CD14-positive monocyte (primary cell): ENCODE measurements at regions not wholly inside any gene's neighbourhood (a gene's known extent, or its start where the extent isn't known, plus 50 kb on each side); places are given as distances from the start of the nearest gene placed in this dataset.
"Not testable (repeated sequence)": the region's sequence is repeated elsewhere in the genome, so short reads cannot be mapped to it uniquely, and the experiment has no call there.

Source experiments
- DNase-seq, 3 donors: peaks; one replicate each; pipeline ENCODE4 v3.0.0-alpha.2; 2011 to 2022
- H2AFZ ChIP-seq: 2 replicates; pipeline ENCODE4 v1.6.0; 2012; ENCODE audit warnings: mild to moderate bottlenecking, low read depth, low read length, inconsistent platforms; ENCODE audit not compliant: insufficient read depth, poor library complexity, severe bottlenecking
- H3K27ac ChIP-seq, 2 donors: 1 replicate in 1 of 2; 2 replicates in 1 of 2; pipeline ENCODE4 v1.5.1; 2012 to 2013; ENCODE audit warnings: low read length in 2 of 2, control low read depth in 1 of 2, inconsistent platforms in 1 of 2, low read depth in 1 of 2, mild to moderate bottlenecking in 1 of 2
- H3K27me3 ChIP-seq, 2 donors: one replicate each; pipeline versions ENCODE4 v1.6.0 to v1.6.1; 2011 to 2013; ENCODE audit warnings: low read length in 2 of 2; ENCODE audit not compliant: control insufficient read depth in 2 of 2, insufficient read depth in 2 of 2
- H3K36me3 ChIP-seq, 2 donors: replicated peaks in 1 of 2; 1 replicate in 1 of 2; 2 replicates in 1 of 2; pipeline versions ENCODE4 v1.5.1 to v1.6.1; 2012 to 2013; ENCODE audit warnings: low read length in 2 of 2, control low read depth in 1 of 2, inconsistent platforms in 1 of 2, mild to moderate bottlenecking in 1 of 2; ENCODE audit not compliant: insufficient read depth in 2 of 2, control insufficient read depth in 1 of 2
- H3K4me1 ChIP-seq, 2 donors: 1 replicate in 1 of 2; 2 replicates in 1 of 2; pipeline versions ENCODE4 v1.5.1 to v1.6.1; 2012 to 2013; ENCODE audit warnings: low read length in 2 of 2, control low read depth in 1 of 2, inconsistent platforms in 1 of 2, mild to moderate bottlenecking in 1 of 2, moderate library complexity in 1 of 2; ENCODE audit not compliant: insufficient read depth in 2 of 2, control insufficient read depth in 1 of 2
- H3K4me2 ChIP-seq: replicated peaks from 2 replicates; pipeline ENCODE3; 2012; ENCODE audit warnings: low read length, moderate library complexity, mild to moderate bottlenecking; ENCODE audit not compliant: poor library complexity, severe bottlenecking; ENCODE audit errors: extremely low read depth
- H3K4me3 ChIP-seq, 3 experiments: fragments of 200-600 bp in 1 of 3; sonication (generic) in 1 of 3; replicated peaks in 1 of 3; 1 replicate in 2 of 3; 2 replicates in 1 of 3; pipeline ENCODE4 v1.5.1; 2011 to 2013; ENCODE audit warnings: low read length in 3 of 3, mild to moderate bottlenecking in 3 of 3, control low read depth in 2 of 3, low read depth in 2 of 3, inconsistent platforms in 1 of 3, moderate library complexity in 1 of 3
- H3K79me2 ChIP-seq: 2 replicates; pipeline ENCODE4 v1.6.0; 2012; ENCODE audit warnings: mild to moderate bottlenecking, control low read depth, inconsistent platforms, low read length, moderate library complexity; ENCODE audit not compliant: insufficient read depth
- H3K9ac ChIP-seq: 2 replicates; pipeline ENCODE4 v1.6.0; 2017; ENCODE audit warnings: low read length, mild to moderate bottlenecking; ENCODE audit not compliant: insufficient read depth, poor library complexity, severe bottlenecking
- H3K9me3 ChIP-seq, 2 donors: replicated peaks in 1 of 2; 1 replicate in 1 of 2; 2 replicates in 1 of 2; pipeline versions ENCODE4 v1.5.1 to v1.6.1; 2012 to 2013; ENCODE audit warnings: low read length in 2 of 2, control low read depth in 1 of 2; ENCODE audit not compliant: control insufficient read depth in 1 of 2, insufficient read depth in 1 of 2
- H4K20me1 ChIP-seq: 2 replicates; pipeline ENCODE4 v1.6.0; 2012; ENCODE audit warnings: mild to moderate bottlenecking, low read length, control low read depth, moderate library complexity; ENCODE audit not compliant: insufficient read depth
- H3K27ac Mint-ChIP-seq, 7 donors: one replicate each; pipeline ENCODE4 v1.8.0; 2020; ENCODE audit warnings: mild to moderate bottlenecking in 7 of 7, mixed read lengths in 7 of 7, moderate library complexity in 6 of 7, inconsistent platforms in 2 of 7
- H3K27me3 Mint-ChIP-seq, 3 donors: one replicate each; pipeline ENCODE4 v1.8.0; 2021 to 2022; ENCODE audit warnings: low read depth in 3 of 3, mild to moderate bottlenecking in 3 of 3, mixed read lengths in 3 of 3, moderate library complexity in 3 of 3, inconsistent platforms in 1 of 3
- H3K36me3 Mint-ChIP-seq, 2 donors: one replicate each; pipeline ENCODE4 v1.8.0; 2020; ENCODE audit warnings: mixed read lengths in 2 of 2, inconsistent platforms in 1 of 2, mild to moderate bottlenecking in 1 of 2
- H3K4me1 Mint-ChIP-seq: one replicate; pipeline ENCODE4 v1.8.0; 2020; ENCODE audit warnings: mild to moderate bottlenecking, mixed read lengths
- H3K4me3 Mint-ChIP-seq, 2 donors: one replicate each; pipeline ENCODE4 v1.8.0; 2020; ENCODE audit warnings: mild to moderate bottlenecking in 2 of 2, mixed read lengths in 2 of 2, moderate library complexity in 1 of 2
- H3K9me3 Mint-ChIP-seq, 7 donors: one replicate each; pipeline ENCODE4 v1.8.0; 2020 to 2022; ENCODE audit warnings: mixed read lengths in 7 of 7, mild to moderate bottlenecking in 6 of 7, moderate library complexity in 6 of 7, inconsistent platforms in 2 of 7
- WGBS: methylation state at CpG from one replicate; pipeline ENCODE4 v1.1.5; 2013; ENCODE audit warnings: missing lambda C conversion rate; ENCODE audit not compliant: insufficient coverage; 5-methylcytosine and 5-hydroxymethylcytosine counted together
- intact Hi-C, 2 donors: fragments of 100-400 bp; cut with micrococcal nuclease; formaldehyde crosslinking; loops; one replicate each; pipeline versions ENCODE4 v1.15.0 to v1.15.1; 2023
- TF ChIP-seq, protein P1 (sequence below): fragments of 200-600 bp; IDR thresholded peaks from one replicate; pipeline ENCODE4 v1.8.0; 2022; ENCODE audit warnings: antibody characterized with exemption, mild to moderate bottlenecking

DNA sequence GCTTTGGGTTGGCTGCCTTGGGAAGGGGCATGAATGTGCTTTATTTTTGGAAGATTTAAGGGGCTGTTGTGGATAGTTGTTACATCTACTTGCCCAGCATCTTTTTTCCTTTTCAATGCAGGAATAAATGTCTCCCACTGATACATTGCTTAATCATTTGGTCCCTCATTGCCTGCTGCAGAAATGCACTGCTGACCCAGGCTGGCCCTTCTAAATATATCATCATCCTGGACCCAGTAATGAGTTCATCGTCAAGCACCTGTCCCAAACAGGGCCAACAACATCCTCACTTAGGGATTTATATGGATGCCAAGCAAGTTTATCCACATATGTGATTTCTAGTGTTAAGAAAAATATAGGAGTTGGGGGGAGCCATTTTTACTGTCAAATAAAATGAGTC lies 67.2 kb downstream of the ASCL1 start:
- Histone ChIP-seq H3K36me3 (no peaks in the 10 kb centered on the region), H3K4me1 (no peaks in the 10 kb centered on the region), H3K9me3 (no peaks in the 10 kb centered on the region), H3K4me3 (no peak overlapping the region), H3K79me2 (no peaks in the 10 kb centered on the region), H3K9ac (no peak overlapping the region), H3K4me2 (no peak overlapping the region), H3K27me3 (no peaks in the 10 kb centered on the region), H3K27ac (no peak overlapping the region), H4K20me1 (no peaks in the 10 kb centered on the region), H2AFZ (no peak overlapping the region)
- TF ChIP-seq, protein P1, sequence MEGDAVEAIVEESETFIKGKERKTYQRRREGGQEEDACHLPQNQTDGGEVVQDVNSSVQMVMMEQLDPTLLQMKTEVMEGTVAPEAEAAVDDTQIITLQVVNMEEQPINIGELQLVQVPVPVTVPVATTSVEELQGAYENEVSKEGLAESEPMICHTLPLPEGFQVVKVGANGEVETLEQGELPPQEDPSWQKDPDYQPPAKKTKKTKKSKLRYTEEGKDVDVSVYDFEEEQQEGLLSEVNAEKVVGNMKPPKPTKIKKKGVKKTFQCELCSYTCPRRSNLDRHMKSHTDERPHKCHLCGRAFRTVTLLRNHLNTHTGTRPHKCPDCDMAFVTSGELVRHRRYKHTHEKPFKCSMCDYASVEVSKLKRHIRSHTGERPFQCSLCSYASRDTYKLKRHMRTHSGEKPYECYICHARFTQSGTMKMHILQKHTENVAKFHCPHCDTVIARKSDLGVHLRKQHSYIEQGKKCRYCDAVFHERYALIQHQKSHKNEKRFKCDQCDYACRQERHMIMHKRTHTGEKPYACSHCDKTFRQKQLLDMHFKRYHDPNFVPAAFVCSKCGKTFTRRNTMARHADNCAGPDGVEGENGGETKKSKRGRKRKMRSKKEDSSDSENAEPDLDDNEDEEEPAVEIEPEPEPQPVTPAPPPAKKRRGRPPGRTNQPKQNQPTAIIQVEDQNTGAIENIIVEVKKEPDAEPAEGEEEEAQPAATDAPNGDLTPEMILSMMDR = no peak
- peaks cover 0 to 2% (median 0%) of the 10 kb centered on the region in 3 donors for H3K27me3 Mint-ChIP-seq
- H3K4me1 Mint-ChIP-seq = no peaks in the 10 kb centered on the region
- no peak overlapping the region for H3K4me3 Mint-ChIP-seq
- peaks cover 0 to 1% (median 0%) of the 10 kb centered on the region in 7 donors for H3K9me3 Mint-ChIP-seq
- no peak overlapping the region for H3K27ac Mint-ChIP-seq
- DNase-seq = no peak
- no CpG with 5 or more reads among the region's 1 CpG for WGBS
- intact Hi-C loops = no loop called here
- H3K36me3 Mint-ChIP-seq = no peaks in the 10 kb centered on the region

DNA sequence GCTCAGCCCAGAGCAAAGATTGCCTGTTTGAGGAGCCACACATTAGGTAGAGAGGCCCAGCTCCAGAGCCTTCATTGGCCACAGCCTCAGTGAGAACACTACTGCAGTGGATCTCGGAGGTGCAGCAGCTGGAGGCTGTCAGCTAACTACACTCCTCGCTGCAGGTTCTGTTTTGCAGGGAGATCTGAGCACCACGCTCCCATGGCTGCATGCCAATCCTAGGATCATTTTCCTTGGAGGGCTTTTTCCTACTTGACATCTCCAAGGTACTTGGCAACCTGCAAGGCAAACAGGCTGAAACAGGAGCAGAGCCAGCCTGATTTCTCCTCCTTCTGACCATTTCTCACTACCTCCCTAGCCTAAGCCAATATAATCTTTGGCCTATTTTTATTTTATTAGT lies 69.2 kb downstream of the ASCL1 start:
- H3K4me1 Mint-ChIP-seq, H3K27ac Mint-ChIP-seq, H3K4me3 ChIP-seq, intact Hi-C loops, H2AFZ ChIP-seq, H3K36me3 ChIP-seq, H3K9ac ChIP-seq, H4K20me1 ChIP-seq, DNase-seq, H3K27me3 ChIP-seq, H3K4me3 Mint-ChIP-seq, H3K27me3 Mint-ChIP-seq, H3K9me3 Mint-ChIP-seq, H3K4me1 ChIP-seq, H3K27ac ChIP-seq, H3K4me2 ChIP-seq, H3K79me2 ChIP-seq, H3K36me3 Mint-ChIP-seq, H3K9me3 ChIP-seq: not testable (repeated sequence)
- 86% methylated on average over 2 of the region's 3 CpGs for WGBS
